Testis (tissue), 2 donors: ENCODE measurements at regions not wholly inside any gene's neighbourhood (a gene's known extent, or its start where the extent isn't known, plus 50 kb on each side); places are given as distances from the start of the nearest gene placed in this dataset.
"Not testable (repeated sequence)": the region's sequence is repeated elsewhere in the genome, so short reads cannot be mapped to it uniquely, and the experiment has no call there.

Experiments
- DNase-seq: peaks from one replicate; pipeline ENCODE4 v3.0.0-alpha.2; 2019
- H3K27ac ChIP-seq, 2 donors: fragments of 200-600 bp; sonication (generic); one replicate each; pipeline ENCODE4 v1.5.1; 2019
- H3K27me3 ChIP-seq: fragments of 200-600 bp; sonication (generic); one replicate; pipeline ENCODE4 v1.5.1; 2019
- H3K36me3 ChIP-seq: fragments of 200-600 bp; sonication (generic); one replicate; pipeline ENCODE4 v1.5.1; 2017; ENCODE audit warnings: low read depth; ENCODE audit errors: missing control alignments
- H3K4me1 ChIP-seq: fragments of 200-600 bp; sonication (generic); one replicate; pipeline ENCODE4 v1.5.1; 2019
- H3K4me3 ChIP-seq, 2 donors: fragments of 200-600 bp; sonication (generic); one replicate each; pipeline ENCODE4 v1.5.1; 2017 to 2019
- H3K9me3 ChIP-seq: fragments of 200-600 bp; sonication (generic); one replicate; pipeline ENCODE4 v1.5.1; 2017
- POLR2A ChIP-seq: fragments of 450-650 bp; IDR thresholded peaks from one replicate; pipeline ENCODE4 v1.6.1; 2017; ENCODE audit warnings: antibody characterized with exemption, mild to moderate bottlenecking, moderate library complexity
- WGBS, 2 donors: methylation state at CpG; one replicate each; pipeline ENCODE4 v1.1.5; 2018; 5-methylcytosine and 5-hydroxymethylcytosine counted together
- intact Hi-C: fragments of 100-400 bp; cut with DNase I; formaldehyde crosslinking; loops from one replicate; pipeline ENCODE4 v1.15.1; 2023; ENCODE audit warnings: low total_unique reads
- TF ChIP-seq, protein P1 (sequence below), 3 experiments: fragments of 450-650 bp in 2 of 3; fragments of 200-600 bp in 1 of 3; sonication (generic) in 1 of 3; IDR thresholded peaks; one replicate each; pipeline ENCODE4 v1.5.1; 2016 to 2019; ENCODE audit warnings: antibody characterized with exemption in 3 of 3, mild to moderate bottlenecking in 2 of 3, moderate library complexity in 1 of 3

DNA sequence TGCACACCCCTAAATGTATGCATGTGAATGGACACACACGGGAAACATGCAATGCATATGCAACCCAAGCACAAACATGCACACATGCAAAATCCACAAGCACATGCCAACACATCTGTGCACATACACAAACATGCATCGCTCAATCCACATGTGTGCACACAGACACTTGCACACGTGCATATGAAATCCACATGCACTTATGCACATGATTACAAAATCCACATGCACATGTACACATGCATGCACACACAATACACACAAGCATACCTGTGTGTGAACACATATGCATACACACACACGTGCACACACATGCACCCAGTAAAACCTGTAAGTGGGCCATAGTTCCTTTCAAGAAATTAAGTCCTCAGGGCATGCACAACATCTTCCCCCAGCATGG lies 256.8 kb upstream of the USP9Y start:
- TF ChIP-seq, protein P1, sequence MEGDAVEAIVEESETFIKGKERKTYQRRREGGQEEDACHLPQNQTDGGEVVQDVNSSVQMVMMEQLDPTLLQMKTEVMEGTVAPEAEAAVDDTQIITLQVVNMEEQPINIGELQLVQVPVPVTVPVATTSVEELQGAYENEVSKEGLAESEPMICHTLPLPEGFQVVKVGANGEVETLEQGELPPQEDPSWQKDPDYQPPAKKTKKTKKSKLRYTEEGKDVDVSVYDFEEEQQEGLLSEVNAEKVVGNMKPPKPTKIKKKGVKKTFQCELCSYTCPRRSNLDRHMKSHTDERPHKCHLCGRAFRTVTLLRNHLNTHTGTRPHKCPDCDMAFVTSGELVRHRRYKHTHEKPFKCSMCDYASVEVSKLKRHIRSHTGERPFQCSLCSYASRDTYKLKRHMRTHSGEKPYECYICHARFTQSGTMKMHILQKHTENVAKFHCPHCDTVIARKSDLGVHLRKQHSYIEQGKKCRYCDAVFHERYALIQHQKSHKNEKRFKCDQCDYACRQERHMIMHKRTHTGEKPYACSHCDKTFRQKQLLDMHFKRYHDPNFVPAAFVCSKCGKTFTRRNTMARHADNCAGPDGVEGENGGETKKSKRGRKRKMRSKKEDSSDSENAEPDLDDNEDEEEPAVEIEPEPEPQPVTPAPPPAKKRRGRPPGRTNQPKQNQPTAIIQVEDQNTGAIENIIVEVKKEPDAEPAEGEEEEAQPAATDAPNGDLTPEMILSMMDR (IDR thresholded peaks at IDR 0.05) = no peak
- DNase-seq = no peak
- Histone ChIP-seq H3K36me3 (no peaks in the 10 kb centered on the region), H3K27ac (no peak overlapping the region), H3K27me3 (no peaks in the 10 kb centered on the region), H3K4me1 (no peaks in the 10 kb centered on the region), H3K4me3 (no peak overlapping the region), H3K9me3 (no peaks in the 10 kb centered on the region)
- 90 to 91% methylated on average over 4 of the region's 4 CpGs for WGBS, 2 donors
- intact Hi-C loops = no loop called here

DNA sequence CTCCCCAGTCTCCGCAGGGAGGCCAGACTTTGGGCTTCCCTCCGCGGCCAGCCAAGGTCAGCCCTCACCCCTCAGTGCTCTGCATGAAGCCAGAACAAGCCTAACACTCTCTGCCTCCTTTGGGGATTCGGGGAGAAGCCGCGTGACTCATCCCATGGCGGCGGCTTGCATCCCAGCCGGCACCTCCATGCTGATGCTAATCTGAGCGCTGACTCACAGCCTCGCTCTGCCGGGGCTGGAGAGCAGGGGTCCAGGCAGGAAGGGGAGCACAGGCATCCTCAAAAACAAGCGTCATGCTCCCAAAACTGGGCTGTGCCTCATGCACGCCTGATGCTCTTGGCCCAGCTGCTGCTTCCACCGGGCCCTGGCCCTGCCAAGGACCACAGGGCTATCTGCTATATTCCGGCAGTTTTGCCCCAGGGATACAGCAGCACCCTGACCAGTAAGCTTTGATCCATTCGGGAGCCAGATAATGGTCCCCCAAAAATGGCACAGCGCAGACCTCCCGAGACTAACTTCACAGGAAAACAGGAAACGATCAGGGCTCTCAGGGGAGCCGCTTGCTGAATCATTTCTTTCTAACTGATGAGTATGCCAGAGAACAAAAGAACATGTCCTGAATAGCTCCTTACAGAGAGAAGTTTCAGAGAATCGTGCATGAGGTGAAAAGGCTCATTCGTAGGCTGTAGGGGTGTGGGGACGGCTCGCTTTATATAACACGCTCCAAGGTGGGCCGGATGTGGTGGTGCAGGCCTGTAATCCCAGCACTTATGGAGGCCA lies 254.4 kb upstream of the USP9Y start:
- H3K4me1 ChIP-seq, intact Hi-C loops, DNase-seq, H3K27ac ChIP-seq, H3K27me3 ChIP-seq, H3K4me3 ChIP-seq, H3K9me3 ChIP-seq, H3K36me3 ChIP-seq: not testable (repeated sequence)
- WGBS, 2 donors = 53 to 61% methylated on average over 5 to 22 of the region's 27 CpGs

DNA sequence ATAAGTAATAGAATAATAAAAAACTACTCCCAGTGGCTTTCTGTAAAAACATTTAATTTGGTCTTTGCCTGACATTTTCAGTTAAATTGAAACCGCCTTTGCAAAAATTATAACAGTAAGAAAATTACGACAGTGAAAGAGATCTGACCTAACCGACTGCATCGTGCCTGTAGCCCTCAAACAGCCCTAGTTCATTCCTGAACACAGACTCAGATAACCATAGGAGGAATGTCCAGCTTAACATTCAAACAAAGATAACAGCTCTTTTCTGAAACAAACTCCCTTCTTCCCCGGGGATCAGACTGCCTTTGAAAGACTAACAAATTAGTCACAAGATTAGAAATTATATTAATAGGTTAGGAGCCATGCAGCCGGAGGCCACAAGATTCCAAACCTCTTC lies 252.5 kb upstream of the USP9Y start:
- H3K27ac ChIP-seq, DNase-seq, H3K4me3 ChIP-seq, H3K36me3 ChIP-seq, H3K4me1 ChIP-seq, H3K9me3 ChIP-seq, H3K27me3 ChIP-seq, intact Hi-C loops: not testable (repeated sequence)
- WGBS, 2 donors = 45 to 57% methylated on average over 4 to 5 of the region's 6 CpGs

DNA sequence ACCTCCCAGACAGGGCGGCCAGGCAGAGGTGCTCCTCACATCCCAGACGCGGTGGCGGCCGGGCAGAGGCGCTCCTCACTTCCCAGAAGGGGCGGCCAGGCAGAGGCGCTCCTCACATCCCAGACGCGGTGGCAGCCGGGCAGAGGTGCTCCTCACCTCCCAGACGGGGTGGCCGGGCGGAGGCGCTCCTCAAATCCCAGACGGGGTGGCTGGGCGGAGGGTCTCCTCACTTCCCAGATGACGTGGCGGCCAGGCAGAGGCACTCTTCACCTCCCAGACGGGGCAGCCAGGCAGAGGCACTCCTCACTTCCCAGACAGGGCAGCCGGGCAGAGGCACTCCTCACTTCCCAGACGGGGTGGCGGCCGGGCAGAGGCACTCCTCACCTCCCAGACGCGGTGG lies 247.7 kb upstream of the USP9Y start:
- H3K27ac ChIP-seq, H3K27me3 ChIP-seq, DNase-seq, H3K36me3 ChIP-seq, H3K4me3 ChIP-seq, intact Hi-C loops, H3K4me1 ChIP-seq, H3K9me3 ChIP-seq: not testable (repeated sequence)
- WGBS, 2 donors = 97% methylated on average over 21 of the region's 26 CpGs; no CpG with 5 or more reads in 1 of the 2 donors

DNA sequence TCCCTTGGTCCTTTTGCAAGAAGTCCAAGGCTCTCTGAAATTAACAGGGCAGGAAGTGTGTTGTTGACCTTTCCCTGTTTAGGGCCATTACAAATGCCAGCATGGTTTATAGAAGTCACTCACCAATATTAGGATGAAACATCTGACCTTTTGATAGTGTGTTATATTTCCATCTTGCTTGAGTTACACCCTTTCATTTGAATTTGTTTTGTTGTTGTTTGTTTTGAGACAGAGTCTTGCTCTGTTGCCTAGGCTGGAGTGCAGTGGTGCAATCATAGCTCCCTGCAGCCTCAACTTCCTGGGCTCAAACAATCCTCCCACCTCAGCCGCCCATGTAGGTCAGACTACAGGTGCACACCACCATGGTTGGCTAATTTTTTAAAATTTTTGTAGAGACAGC lies 241.1 kb upstream of the USP9Y start:
- TF ChIP-seq, protein P1 (IDR thresholded peaks at IDR 0.05) = no peak
- no peak for TF ChIP-seq POLR2A
- no peak overlapping the region for H3K27ac ChIP-seq
- H3K4me3 ChIP-seq = no peak overlapping the region
- no peaks in the 10 kb centered on the region for H3K9me3 ChIP-seq
- intact Hi-C loops = no loop called here
- no peak for DNase-seq
- 100% methylated on average over 1 of the region's 1 CpG for WGBS, 2 donors
- H3K27me3 ChIP-seq = no peaks in the 10 kb centered on the region
- H3K4me1 ChIP-seq = no peaks in the 10 kb centered on the region
- H3K36me3 ChIP-seq = no peaks in the 10 kb centered on the region

DNA sequence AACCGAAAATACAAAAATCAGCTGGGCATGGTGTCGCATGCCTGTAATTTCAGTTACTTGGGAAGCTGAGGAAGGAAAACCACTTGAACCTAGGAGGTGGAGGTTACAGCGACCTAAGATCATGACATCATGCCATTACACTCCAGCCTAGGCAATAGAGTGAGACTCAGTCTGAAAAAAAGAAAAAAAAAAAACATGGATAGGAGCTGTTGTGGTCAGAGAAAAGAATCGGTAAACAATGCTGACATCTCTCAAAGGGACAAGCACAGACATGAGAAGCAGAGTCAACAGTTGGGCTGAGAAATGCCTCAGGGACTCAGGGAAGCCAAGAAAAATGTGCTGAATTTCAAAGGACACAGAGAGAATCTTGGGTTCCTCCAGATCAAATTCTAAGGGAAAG lies 236.9 kb upstream of the USP9Y start:
- TF ChIP-seq POLR2A = no peak
- TF ChIP-seq, protein P1 (IDR thresholded peaks at IDR 0.05) = no peak
- Histone ChIP-seq H3K27me3 (no peaks in the 10 kb centered on the region), H3K27ac (no peak overlapping the region), H3K4me3 (no peak overlapping the region), H3K36me3 (no peaks in the 10 kb centered on the region), H3K9me3 (no peaks in the 10 kb centered on the region), H3K4me1 (no peaks in the 10 kb centered on the region)
- 82 to 87% methylated on average over 4 of the region's 4 CpGs for WGBS, 2 donors
- intact Hi-C loops = no loop called here
- DNase-seq = no peak
